ENCODE measurements at regions not wholly inside any gene's neighbourhood (a gene's known extent, or its start where the extent isn't known, plus 50 kb on each side); places are given as distances from the start of the nearest gene placed in this dataset.

- no peak overlapping the region for H2AFZ ChIP-seq (ENCODE audit: low read length, unreplicated experiment)
- H3K36me3 ChIP-seq (ENCODE audit: insufficient read depth, low read length) = no peaks in the 10 kb centered on the region
- no peaks in the 10 kb centered on the region for H3K27me3 ChIP-seq (ENCODE audit: insufficient read depth, low read length)
Observed at GRCh38 chr2:83585250-83585649, 873.8 kb downstream of the SUCLG1 start.

GRCh38 chr2:83584672-83585071, 874.4 kb downstream of the SUCLG1 start:
- Histone ChIP-seq H3K4me3 (ENCODE audit: low read depth, low read length) (no peak overlapping the region), H3K79me2 (ENCODE audit: control insufficient read depth, insufficient read depth, low read length, unreplicated experiment) (no peaks in the 10 kb centered on the region), H3K27me3 (ENCODE audit: insufficient read depth, low read length) (no peaks in the 10 kb centered on the region), H3K4me1 (ENCODE audit: control insufficient read depth, insufficient read depth, low read length, unreplicated experiment) (no peaks in the 10 kb centered on the region), H3K27ac (ENCODE audit: low read depth, low read length) (no peak overlapping the region), H2AFZ (ENCODE audit: low read length, unreplicated experiment) (no peak overlapping the region), H3K36me3 (ENCODE audit: insufficient read depth, low read length) (no peaks in the 10 kb centered on the region)

More at GRCh38 chr2:83585250-83585649, 873.8 kb downstream of the SUCLG1 start:
- Histone ChIP-seq H3K27ac (ENCODE audit: low read depth, low read length) (no peak overlapping the region), H3K4me3 (ENCODE audit: low read depth, low read length) (no peak overlapping the region), H3K4me1 (ENCODE audit: control insufficient read depth, insufficient read depth, low read length, unreplicated experiment) (no peaks in the 10 kb centered on the region), H3K79me2 (ENCODE audit: control insufficient read depth, insufficient read depth, low read length, unreplicated experiment) (no peaks in the 10 kb centered on the region)

DNA sequence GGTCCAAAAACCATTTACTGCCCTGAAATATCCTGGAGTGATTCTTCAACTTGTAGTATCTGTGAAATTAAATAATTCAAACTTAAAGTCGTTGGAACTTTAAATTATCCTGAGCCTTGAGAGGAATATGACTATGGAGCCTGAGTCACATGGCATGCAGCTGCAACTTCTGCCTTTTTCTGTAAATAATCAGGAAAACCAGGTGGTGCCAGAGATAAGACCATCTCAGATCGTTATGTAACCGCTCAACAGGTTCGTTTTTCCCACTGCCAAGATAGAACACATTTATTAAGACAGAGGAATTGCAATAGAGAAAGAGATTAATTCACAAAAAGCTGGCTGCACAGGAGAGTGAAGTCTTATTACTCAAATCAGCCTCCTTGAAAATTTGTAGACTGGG, 876.5 kb downstream of the SUCLG1 start:
- Histone ChIP-seq H2AFZ (ENCODE audit: low read length, unreplicated experiment) (no peak overlapping the region), H3K27me3 (ENCODE audit: insufficient read depth, low read length) (no peaks in the 10 kb centered on the region), H3K4me3 (ENCODE audit: low read depth, low read length) (no peak overlapping the region), H3K4me1 (ENCODE audit: control insufficient read depth, insufficient read depth, low read length, unreplicated experiment) (no peaks in the 10 kb centered on the region), H3K27ac (ENCODE audit: low read depth, low read length) (no peak overlapping the region), H3K36me3 (ENCODE audit: insufficient read depth, low read length) (no peaks in the 10 kb centered on the region), H3K79me2 (ENCODE audit: control insufficient read depth, insufficient read depth, low read length, unreplicated experiment) (no peaks in the 10 kb centered on the region)

DNA sequence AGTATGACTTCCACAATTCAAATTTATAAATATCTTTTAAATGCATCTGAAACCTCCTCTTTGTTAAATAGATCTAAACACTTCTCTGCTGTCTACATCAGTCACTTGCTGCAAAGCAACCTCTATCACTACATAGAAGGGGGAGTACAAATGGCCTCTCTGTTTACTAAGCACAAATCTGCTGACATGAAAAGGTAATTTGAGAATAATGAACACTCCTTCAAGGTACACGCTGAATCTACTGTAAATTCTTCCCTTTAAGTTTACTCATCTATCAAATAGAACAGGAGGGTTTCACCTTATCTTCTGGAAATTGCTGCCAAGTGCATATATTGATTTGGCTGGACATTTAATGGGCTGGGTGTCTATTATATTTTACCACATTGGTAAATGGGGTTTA, 879.6 kb downstream of the SUCLG1 start:
- H3K79me2 ChIP-seq (ENCODE audit: control insufficient read depth, insufficient read depth, low read length, unreplicated experiment) = no peaks in the 10 kb centered on the region
- no peak overlapping the region for H3K4me3 ChIP-seq (ENCODE audit: low read depth, low read length)
- no peaks in the 10 kb centered on the region for H3K27me3 ChIP-seq (ENCODE audit: insufficient read depth, low read length)
- H2AFZ ChIP-seq (ENCODE audit: low read length, unreplicated experiment) = no peak overlapping the region
- no peaks in the 10 kb centered on the region for H3K4me1 ChIP-seq (ENCODE audit: control insufficient read depth, insufficient read depth, low read length, unreplicated experiment)
- no peak overlapping the region for H3K27ac ChIP-seq (ENCODE audit: low read depth, low read length)
- no peaks in the 10 kb centered on the region for H3K36me3 ChIP-seq (ENCODE audit: insufficient read depth, low read length)

DNA sequence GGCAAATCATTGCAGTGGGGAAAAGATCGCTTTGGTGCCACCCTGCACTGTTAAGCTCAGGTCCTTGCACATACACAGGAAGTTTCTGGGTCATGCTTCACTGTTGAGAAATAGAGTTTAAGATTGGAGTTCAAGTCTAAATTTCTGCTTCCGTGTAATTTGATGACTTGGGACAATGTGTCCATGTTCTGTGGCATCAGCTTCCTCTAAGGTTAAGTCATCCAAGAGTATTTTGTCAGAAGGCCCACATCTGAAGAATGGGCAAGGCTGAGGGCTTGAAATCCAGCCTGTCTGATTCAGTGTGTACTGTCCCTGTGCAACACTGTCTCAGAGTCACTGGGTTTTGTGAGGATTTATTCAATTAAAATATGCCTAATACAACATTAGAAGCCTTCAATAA, 880.7 kb downstream of the SUCLG1 start:
- no peaks in the 10 kb centered on the region for H3K36me3 ChIP-seq (ENCODE audit: insufficient read depth, low read length)
- no peaks in the 10 kb centered on the region for H3K4me1 ChIP-seq (ENCODE audit: control insufficient read depth, insufficient read depth, low read length, unreplicated experiment)
- H2AFZ ChIP-seq (ENCODE audit: low read length, unreplicated experiment) = no peak overlapping the region
- no peak overlapping the region for H3K4me3 ChIP-seq (ENCODE audit: low read depth, low read length)
- no peaks in the 10 kb centered on the region for H3K79me2 ChIP-seq (ENCODE audit: control insufficient read depth, insufficient read depth, low read length, unreplicated experiment)
- H3K27me3 ChIP-seq (ENCODE audit: insufficient read depth, low read length) = no peaks in the 10 kb centered on the region
- H3K27ac ChIP-seq (ENCODE audit: low read depth, low read length) = no peak overlapping the region

GRCh38 chr2:83574614-83575013, 884.5 kb downstream of the SUCLG1 start:
- Histone ChIP-seq H3K36me3 (ENCODE audit: insufficient read depth, low read length) (no peaks in the 10 kb centered on the region), H3K27me3 (ENCODE audit: insufficient read depth, low read length) (no peaks in the 10 kb centered on the region), H3K79me2 (ENCODE audit: control insufficient read depth, insufficient read depth, low read length, unreplicated experiment) (no peaks in the 10 kb centered on the region), H3K4me3 (ENCODE audit: low read depth, low read length) (no peak overlapping the region), H3K27ac (ENCODE audit: low read depth, low read length) (no peak overlapping the region), H3K4me1 (ENCODE audit: control insufficient read depth, insufficient read depth, low read length, unreplicated experiment) (no peaks in the 10 kb centered on the region), H2AFZ (ENCODE audit: low read length, unreplicated experiment) (no peak overlapping the region)

- no peaks in the 10 kb centered on the region for H3K36me3 ChIP-seq (ENCODE audit: insufficient read depth, low read length)
- no peak overlapping the region for H2AFZ ChIP-seq (ENCODE audit: low read length, unreplicated experiment)
- no peaks in the 10 kb centered on the region for H3K27me3 ChIP-seq (ENCODE audit: insufficient read depth, low read length)
- H3K4me3 ChIP-seq (ENCODE audit: low read depth, low read length) = no peak overlapping the region
- H3K27ac ChIP-seq (ENCODE audit: low read depth, low read length) = no peak overlapping the region
- H3K4me1 ChIP-seq (ENCODE audit: control insufficient read depth, insufficient read depth, low read length, unreplicated experiment) = no peaks in the 10 kb centered on the region
- H3K79me2 ChIP-seq (ENCODE audit: control insufficient read depth, insufficient read depth, low read length, unreplicated experiment) = no peaks in the 10 kb centered on the region
Observed at GRCh38 chr2:83573060-83573459, 886.0 kb downstream of the SUCLG1 start.

DNA sequence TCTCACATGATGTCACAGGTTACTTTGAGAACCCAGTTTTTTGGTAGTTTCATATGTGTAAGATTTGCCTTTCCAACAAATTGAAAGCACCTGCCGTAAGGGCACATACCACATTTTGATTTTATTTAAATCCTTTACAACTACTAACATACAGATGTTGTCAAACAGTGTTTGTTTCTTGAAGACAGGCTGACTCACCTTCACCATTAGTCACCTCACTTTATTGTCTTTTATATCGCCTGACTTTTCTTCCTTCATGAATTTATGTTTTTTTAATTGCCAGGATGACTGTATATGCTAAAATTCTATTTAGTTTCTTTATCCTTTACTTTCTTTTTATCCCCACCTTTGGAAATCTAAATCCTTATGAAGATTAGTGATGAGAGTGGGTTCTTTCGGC, 886.7 kb downstream of the SUCLG1 start:
- no peak overlapping the region for H3K27ac ChIP-seq (ENCODE audit: low read depth, low read length)
- H2AFZ ChIP-seq (ENCODE audit: low read length, unreplicated experiment) = no peak overlapping the region
- H3K4me3 ChIP-seq (ENCODE audit: low read depth, low read length) = no peak overlapping the region
- no peaks in the 10 kb centered on the region for H3K27me3 ChIP-seq (ENCODE audit: insufficient read depth, low read length)
- no peaks in the 10 kb centered on the region for H3K36me3 ChIP-seq (ENCODE audit: insufficient read depth, low read length)
- H3K4me1 ChIP-seq (ENCODE audit: control insufficient read depth, insufficient read depth, low read length, unreplicated experiment) = no peaks in the 10 kb centered on the region
- H3K79me2 ChIP-seq (ENCODE audit: control insufficient read depth, insufficient read depth, low read length, unreplicated experiment) = no peaks in the 10 kb centered on the region

DNA sequence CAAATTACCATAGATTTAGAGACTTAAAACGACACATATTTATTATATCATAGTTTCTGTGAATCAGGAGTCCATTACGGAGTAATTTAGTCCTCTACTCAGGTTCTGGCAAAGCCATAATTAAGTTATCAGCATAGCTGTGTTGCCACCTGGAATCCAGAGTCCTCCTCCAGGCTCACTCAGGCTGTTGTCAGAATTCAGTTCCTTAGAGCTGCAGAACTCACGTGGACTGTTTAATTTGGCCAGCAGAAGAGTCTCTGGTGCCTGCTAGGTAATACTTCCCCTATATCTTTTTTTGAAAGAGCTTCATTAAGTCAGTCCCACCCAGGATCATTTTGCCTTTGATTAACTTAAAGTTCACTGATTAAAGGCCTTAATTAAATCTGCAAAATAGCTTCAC, 891.5 kb downstream of the SUCLG1 start:
- no peaks in the 10 kb centered on the region for H3K27me3 ChIP-seq (ENCODE audit: insufficient read depth, low read length)
- no peaks in the 10 kb centered on the region for H3K79me2 ChIP-seq (ENCODE audit: control insufficient read depth, insufficient read depth, low read length, unreplicated experiment)
- no peak overlapping the region for H2AFZ ChIP-seq (ENCODE audit: low read length, unreplicated experiment)
- H3K4me1 ChIP-seq (ENCODE audit: control insufficient read depth, insufficient read depth, low read length, unreplicated experiment) = no peaks in the 10 kb centered on the region
- no peak overlapping the region for H3K4me3 ChIP-seq (ENCODE audit: low read depth, low read length)
- no peak overlapping the region for H3K27ac ChIP-seq (ENCODE audit: low read depth, low read length)
- H3K36me3 ChIP-seq (ENCODE audit: insufficient read depth, low read length) = no peaks in the 10 kb centered on the region

DNA sequence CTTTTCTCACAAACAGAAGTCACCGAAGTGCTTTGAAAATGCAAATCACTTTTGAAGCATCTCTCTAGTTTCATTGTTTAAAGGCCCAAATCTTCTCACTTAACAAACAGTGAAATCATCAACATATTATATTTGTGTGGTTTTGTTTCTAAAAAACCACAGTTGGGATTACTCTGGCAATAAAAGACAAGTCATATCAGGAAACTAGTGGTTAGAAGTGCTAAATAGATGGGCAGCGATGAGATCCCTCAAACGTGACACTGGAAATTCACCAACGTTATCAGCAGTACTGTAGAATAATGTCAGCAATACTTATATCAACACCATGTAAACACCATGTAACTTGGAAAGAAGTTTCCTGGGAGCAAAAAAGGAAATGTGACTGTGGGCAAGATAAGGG, 893.5 kb downstream of the SUCLG1 start:
- H3K27me3 ChIP-seq (ENCODE audit: insufficient read depth, low read length) = no peaks in the 10 kb centered on the region
- H3K27ac ChIP-seq (ENCODE audit: low read depth, low read length) = no peak overlapping the region
- no peak overlapping the region for H3K4me3 ChIP-seq (ENCODE audit: low read depth, low read length)
- H3K4me1 ChIP-seq (ENCODE audit: control insufficient read depth, insufficient read depth, low read length, unreplicated experiment) = no peaks in the 10 kb centered on the region
- H3K36me3 ChIP-seq (ENCODE audit: insufficient read depth, low read length) = no peaks in the 10 kb centered on the region
- no peaks in the 10 kb centered on the region for H3K79me2 ChIP-seq (ENCODE audit: control insufficient read depth, insufficient read depth, low read length, unreplicated experiment)
- H2AFZ ChIP-seq (ENCODE audit: low read length, unreplicated experiment) = no peak overlapping the region

- Histone ChIP-seq H3K27me3 (ENCODE audit: insufficient read depth, low read length) (no peaks in the 10 kb centered on the region), H3K4me1 (ENCODE audit: control insufficient read depth, insufficient read depth, low read length, unreplicated experiment) (no peaks in the 10 kb centered on the region), H3K36me3 (ENCODE audit: insufficient read depth, low read length) (no peaks in the 10 kb centered on the region), H2AFZ (ENCODE audit: low read length, unreplicated experiment) (no peak overlapping the region), H3K79me2 (ENCODE audit: control insufficient read depth, insufficient read depth, low read length, unreplicated experiment) (no peaks in the 10 kb centered on the region), H3K4me3 (ENCODE audit: low read depth, low read length) (no peak overlapping the region), H3K27ac (ENCODE audit: low read depth, low read length) (no peak overlapping the region)
Observed at GRCh38 chr2:83565181-83565580, 893.9 kb downstream of the SUCLG1 start.

GRCh38 chr2:83561592-83561991, 897.5 kb downstream of the SUCLG1 start:
- Histone ChIP-seq H2AFZ (ENCODE audit: low read length, unreplicated experiment) (no peak overlapping the region), H3K4me3 (ENCODE audit: low read depth, low read length) (no peak overlapping the region), H3K79me2 (ENCODE audit: control insufficient read depth, insufficient read depth, low read length, unreplicated experiment) (no peaks in the 10 kb centered on the region), H3K27ac (ENCODE audit: low read depth, low read length) (no peak overlapping the region), H3K27me3 (ENCODE audit: insufficient read depth, low read length) (no peaks in the 10 kb centered on the region), H3K4me1 (ENCODE audit: control insufficient read depth, insufficient read depth, low read length, unreplicated experiment) (no peaks in the 10 kb centered on the region), H3K36me3 (ENCODE audit: insufficient read depth, low read length) (no peaks in the 10 kb centered on the region)
